SK-N-MC (cell line): ENCODE measurements at regions not wholly inside any gene's neighbourhood (a gene's known extent, or its start where the extent isn't known, plus 50 kb on each side); places are given as distances from the start of the nearest gene placed in this dataset.
"Not testable (repeated sequence)": the region's sequence is repeated elsewhere in the genome, so short reads cannot be mapped to it uniquely, and the experiment has no call there.

Experiments
- DNase-seq: peaks from one replicate; pipeline ENCODE4 v3.0.0-alpha.2; 2011; ENCODE audit warnings: low read depth, low spot score
- H3K27ac ChIP-seq: fragments of 200-600 bp; sonication (generic); 2 replicates; pipeline ENCODE4 v1.5.1; 2016; ENCODE audit warnings: mixed run types
- H3K36me3 ChIP-seq: fragments of 200-600 bp; sonication (generic); 2 replicates; pipeline ENCODE4 v1.6.1; 2017; ENCODE audit warnings: antibody characterized with exemption, low read length, mixed read lengths; ENCODE audit not compliant: insufficient read depth
- H3K4me3 ChIP-seq: fragments of 200-600 bp; sonication (generic); 2 replicates; pipeline ENCODE4 v1.5.1; 2016
- H3K9ac ChIP-seq: fragments of 200-600 bp; sonication (generic); 2 replicates; pipeline ENCODE4 v1.8.0; 2017; ENCODE audit warnings: mixed run types, mixed read lengths; ENCODE audit not compliant: insufficient read length
- H3K9me3 ChIP-seq: fragments of 200-600 bp; sonication (generic); 2 replicates; pipeline ENCODE4 v1.6.1; 2017; ENCODE audit warnings: low read depth, mild to moderate bottlenecking, antibody characterized with exemption, low read length, moderate library complexity, mixed read lengths
- EZH2 ChIP-seq: fragments of 200-600 bp; sonication (generic); IDR thresholded peaks from one replicate; pipeline ENCODE4 v1.6.1; 2017; ENCODE audit warnings: antibody characterized with exemption
- FOXP2 ChIP-seq: optimal IDR thresholded peaks from 2 replicates; pipeline ENCODE3; 2011; ENCODE audit warnings: mild to moderate bottlenecking, moderate library complexity; ENCODE audit not compliant: insufficient read depth; ENCODE audit errors: extremely low read length, control extremely low read depth
- POLR2AphosphoS5 ChIP-seq: IDR thresholded peaks from 2 replicates; pipeline ENCODE4 v1.6.1; 2012; ENCODE audit warnings: mild to moderate bottlenecking, low read depth, low read length, borderline replicate concordance

GRCh38 chr1:193448682-193449461, 262.5 kb upstream of the B3GALT2 start:
- TF ChIP-seq POLR2AphosphoS5 (no peak), FOXP2 (no peak), EZH2 (no peak)
- Histone ChIP-seq H3K9ac (no peak overlapping the region), H3K9me3 (no peaks in the 10 kb centered on the region), H3K4me3 (no peak overlapping the region), H3K27ac (no peak overlapping the region), H3K36me3 (no peaks in the 10 kb centered on the region)
- no peak for DNase-seq

- DNase-seq = no peak
- Histone ChIP-seq H3K4me3 (no peak overlapping the region), H3K9me3 (no peaks in the 10 kb centered on the region), H3K36me3 (no peaks in the 10 kb centered on the region), H3K9ac (no peak overlapping the region), H3K27ac (no peak overlapping the region)
- TF ChIP-seq FOXP2 = no peak
- no peak for TF ChIP-seq POLR2AphosphoS5
- no peak for TF ChIP-seq EZH2
These were observed 257.5 kb upstream of the B3GALT2 start for GRCh38 chr1:193443886-193444285.

DNA sequence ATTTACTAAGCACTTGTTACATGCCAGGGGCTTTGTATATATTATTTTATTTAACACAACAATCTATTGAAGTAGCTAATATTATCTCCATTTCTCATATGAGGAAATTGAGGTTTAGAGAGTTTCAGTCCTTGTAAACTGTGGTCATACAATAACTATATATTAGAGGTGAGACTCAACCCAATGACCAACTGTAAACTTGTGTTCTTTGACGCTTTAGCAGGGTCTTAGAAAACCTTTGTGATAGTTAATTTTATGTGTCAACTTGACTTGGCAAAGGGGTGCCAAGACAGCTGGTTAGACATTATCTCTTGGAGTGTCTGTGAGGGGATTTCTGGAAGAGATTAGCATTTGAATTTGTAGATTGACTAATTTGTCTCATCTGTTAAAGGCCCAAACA, 252.4 kb upstream of the B3GALT2 start:
- Histone ChIP-seq H3K4me3 (no peak overlapping the region), H3K27ac (no peak overlapping the region), H3K36me3 (no peaks in the 10 kb centered on the region), H3K9me3 (peaks cover 3% of the 10 kb centered on the region; the same call in 1 of the 2 replicates), H3K9ac (no peak overlapping the region)
- TF ChIP-seq POLR2AphosphoS5 = no peak
- TF ChIP-seq FOXP2 = no peak
- no peak for TF ChIP-seq EZH2
- no peak for DNase-seq

- peaks cover 7% of the 10 kb centered on the region; the same call in 1 of the 2 replicates for H3K9me3 ChIP-seq
- no peak for TF ChIP-seq FOXP2
- TF ChIP-seq POLR2AphosphoS5 = no peak
- no peak for TF ChIP-seq EZH2
- H3K9ac ChIP-seq = no peak overlapping the region
- DNase-seq = no peak
- no peaks in the 10 kb centered on the region for H3K36me3 ChIP-seq
- H3K27ac ChIP-seq = no peak overlapping the region
- no peak overlapping the region for H3K4me3 ChIP-seq
These were observed 251.9 kb upstream of the B3GALT2 start for GRCh38 chr1:193438312-193438711.

DNA sequence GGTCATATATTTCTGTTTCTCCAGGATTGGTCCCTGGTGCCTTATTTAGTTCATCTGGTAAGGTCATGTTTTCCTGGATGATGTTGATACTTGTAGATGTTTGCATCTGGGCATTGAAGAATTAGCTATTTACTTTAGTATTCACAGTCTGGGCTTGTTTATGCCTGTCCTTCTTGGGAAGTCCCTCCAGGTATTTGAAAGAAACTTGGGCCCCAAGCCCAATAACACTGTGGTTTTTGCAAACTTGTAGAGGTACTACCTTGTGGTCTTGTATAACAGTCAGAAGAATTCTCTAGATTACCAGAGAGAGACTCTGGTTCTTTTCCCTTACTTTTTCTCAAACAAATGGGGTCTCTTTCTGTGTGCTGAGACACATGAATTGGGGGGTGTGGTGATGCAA, 251.4 kb upstream of the B3GALT2 start:
- Histone ChIP-seq H3K9me3 (peaks cover 7% of the 10 kb centered on the region; the same call in 1 of the 2 replicates), H3K36me3 (no peaks in the 10 kb centered on the region), H3K9ac (no peak overlapping the region), H3K4me3 (no peak overlapping the region), H3K27ac (no peak overlapping the region)
- TF ChIP-seq POLR2AphosphoS5 (no peak), EZH2 (no peak)
- DNase-seq = no peak

DNA sequence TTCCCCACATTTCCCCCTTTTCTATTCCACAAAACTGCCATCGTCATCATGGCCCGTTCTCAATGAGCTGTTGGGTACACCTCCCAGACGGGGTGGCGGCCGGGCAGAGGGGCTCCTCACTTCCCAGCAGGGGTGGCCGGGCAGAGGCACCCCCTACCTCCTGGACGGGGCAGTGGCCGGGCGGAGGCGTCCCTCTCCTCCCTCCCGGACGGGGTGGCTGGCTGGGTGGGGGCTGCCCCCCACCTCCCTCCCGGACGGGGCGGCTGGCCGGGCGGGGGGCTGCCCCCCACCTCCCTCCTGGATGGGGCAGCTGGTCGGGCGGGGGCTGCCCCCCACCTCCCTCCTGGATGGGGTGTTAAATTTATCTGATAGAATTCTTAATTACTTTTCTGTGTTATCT, 250.9 kb upstream of the B3GALT2 start:
- H3K27ac ChIP-seq, H3K36me3 ChIP-seq, DNase-seq, H3K9me3 ChIP-seq, H3K4me3 ChIP-seq, H3K9ac ChIP-seq: not testable (repeated sequence)

DNA sequence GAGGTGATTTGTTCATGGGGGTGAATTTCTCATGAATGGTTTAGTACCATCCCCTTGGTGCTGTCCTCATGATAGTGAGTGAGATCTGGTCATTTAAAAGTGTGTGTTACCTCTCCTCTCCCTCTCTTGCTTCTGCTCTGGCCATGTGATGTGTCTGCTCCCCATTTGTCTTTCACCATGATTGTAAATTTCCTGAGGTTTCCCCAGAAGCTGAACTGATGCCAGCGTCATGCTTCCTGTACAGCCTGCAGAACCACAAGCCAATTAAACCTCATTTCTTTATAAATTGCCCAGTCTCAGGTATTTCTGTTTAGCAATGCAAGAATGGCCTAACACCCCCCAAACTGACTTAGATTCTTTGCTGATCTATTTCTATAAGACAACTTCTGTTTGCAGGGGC, 249.4 kb upstream of the B3GALT2 start:
- no peak for TF ChIP-seq POLR2AphosphoS5
- TF ChIP-seq EZH2 = no peak
- TF ChIP-seq FOXP2 = no peak
- DNase-seq = no peak

DNA sequence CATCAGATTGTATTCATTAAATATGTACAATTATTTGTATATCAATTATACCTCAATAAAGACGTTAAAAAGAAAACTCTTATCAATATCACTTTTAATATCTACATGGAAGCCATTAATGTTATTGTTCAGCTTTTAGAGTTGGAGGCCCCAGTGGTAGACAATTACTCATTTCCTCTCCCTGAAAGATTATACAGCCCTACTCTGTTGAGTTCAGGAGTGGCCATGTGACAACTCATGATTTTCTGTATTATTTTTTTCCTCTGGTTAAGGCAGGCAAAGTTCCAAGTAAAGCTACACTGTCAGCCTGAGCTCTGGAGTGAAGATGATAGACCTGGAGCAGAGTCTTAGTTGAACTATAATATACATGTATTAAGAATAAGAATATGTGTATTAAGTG, 247.9 kb upstream of the B3GALT2 start:
- TF ChIP-seq POLR2AphosphoS5 = no peak
- no peak for TF ChIP-seq EZH2
- TF ChIP-seq FOXP2 = no peak
- DNase-seq = no peak
- H3K36me3 ChIP-seq = no peaks in the 10 kb centered on the region
- H3K4me3 ChIP-seq = no peak overlapping the region
- peaks cover 7% of the 10 kb centered on the region; the same call in 1 of the 2 replicates for H3K9me3 ChIP-seq
- H3K27ac ChIP-seq = no peak overlapping the region
- H3K9ac ChIP-seq = no peak overlapping the region

More for the DNA sequence above, 249.4 kb upstream of the B3GALT2 start:
- Histone ChIP-seq H3K27ac (no peak overlapping the region), H3K4me3 (no peak overlapping the region), H3K36me3 (no peaks in the 10 kb centered on the region), H3K9ac (no peak overlapping the region), H3K9me3 (peaks cover 7% of the 10 kb centered on the region; the same call in 1 of the 2 replicates)

DNA sequence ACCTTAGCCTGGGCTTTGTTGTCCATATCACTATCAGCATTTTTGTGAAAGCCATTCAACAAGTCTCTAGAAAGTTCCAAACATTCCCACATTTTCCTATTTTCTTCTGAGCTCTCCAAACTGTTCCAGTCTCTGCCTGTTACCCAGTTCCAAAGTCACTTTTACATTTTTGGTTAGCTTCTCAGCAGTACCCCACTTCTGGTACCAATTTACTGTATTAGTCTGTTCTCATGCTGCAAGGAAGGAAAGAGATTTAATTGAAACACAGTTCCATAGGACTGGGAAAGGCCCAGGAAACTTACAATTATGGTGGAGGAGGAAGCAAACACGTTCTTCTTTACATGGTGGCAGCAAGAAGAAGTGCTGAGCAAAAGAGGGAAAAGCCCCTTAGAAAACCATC, 247.2 kb upstream of the B3GALT2 start:
- Histone ChIP-seq H3K9me3 (peaks cover 7% of the 10 kb centered on the region; the same call in 1 of the 2 replicates), H3K4me3 (no peak overlapping the region), H3K27ac (no peak overlapping the region), H3K36me3 (no peaks in the 10 kb centered on the region), H3K9ac (no peak overlapping the region)
- TF ChIP-seq FOXP2 (no peak), EZH2 (no peak), POLR2AphosphoS5 (no peak)
- DNase-seq = no peak
